H7 (cell line): ENCODE measurements at regions not wholly inside any gene's neighbourhood (a gene's known extent, or its start where the extent isn't known, plus 50 kb on each side); places are given as distances from the start of the nearest gene placed in this dataset.
"Not testable (repeated sequence)": the region's sequence is repeated elsewhere in the genome, so short reads cannot be mapped to it uniquely, and the experiment has no call there.

Experiments
- DNase-seq: peaks from one replicate; pipeline ENCODE4 v3.0.0; 2012
- H3K27me3 ChIP-seq: 2 replicates; pipeline ENCODE4 v1.6.0; 2011; ENCODE audit warnings: mild to moderate bottlenecking, low read length; ENCODE audit not compliant: control insufficient read depth, insufficient read depth
- H3K36me3 ChIP-seq: replicated peaks from 2 replicates; pipeline ENCODE4 v1.5.1; 2011; ENCODE audit warnings: low read length; ENCODE audit not compliant: control insufficient read depth, insufficient read depth
- H3K4me3 ChIP-seq: 2 replicates; pipeline ENCODE4 v1.5.1; 2011; ENCODE audit warnings: low read depth, mild to moderate bottlenecking, control low read depth, low read length, moderate library complexity; ENCODE audit not compliant: insufficient read depth

GRCh38 chr12:75670216-75670615 is 158.8 kb upstream of the KRR1 start:
- Histone ChIP-seq H3K4me3 (no peak overlapping the region), H3K27me3 (no peaks in the 10 kb centered on the region), H3K36me3 (no peaks in the 10 kb centered on the region)
- DNase-seq: no peak

GRCh38 chr12:75666939-75667334 is 155.5 kb upstream of the KRR1 start:
- peak; percentile 1 for DNase-seq
- Histone ChIP-seq H3K27me3 (no peaks in the 10 kb centered on the region), H3K36me3 (no peaks in the 10 kb centered on the region), H3K4me3 (no peak overlapping the region)

- Histone ChIP-seq H3K4me3 (no peak overlapping the region), H3K36me3 (no peaks in the 10 kb centered on the region), H3K27me3 (no peaks in the 10 kb centered on the region)
- peak; percentile 3 for DNase-seq
Measured at GRCh38 chr12:75666126-75666938, 154.9 kb upstream of the KRR1 start.

- DNase-seq: no peak
- Histone ChIP-seq H3K36me3 (no peaks in the 10 kb centered on the region), H3K4me3 (no peak overlapping the region), H3K27me3 (no peaks in the 10 kb centered on the region)
Measured at GRCh38 chr12:75665216-75665615, 153.8 kb upstream of the KRR1 start.

- Histone ChIP-seq H3K4me3 (no peak overlapping the region), H3K36me3 (no peaks in the 10 kb centered on the region), H3K27me3 (no peaks in the 10 kb centered on the region)
- no peak for DNase-seq
Measured at GRCh38 chr12:75662511-75663159, 151.2 kb upstream of the KRR1 start.

GRCh38 chr12:75661908-75662307 is 150.5 kb upstream of the KRR1 start:
- Histone ChIP-seq H3K4me3 (no peak overlapping the region), H3K27me3 (no peaks in the 10 kb centered on the region)
- no peak for DNase-seq

GRCh38 chr12:75660805-75661404 is 149.5 kb upstream of the KRR1 start:
- Histone ChIP-seq H3K4me3 (no peak overlapping the region), H3K36me3 (no peaks in the 10 kb centered on the region), H3K27me3 (no peaks in the 10 kb centered on the region)
- DNase-seq: no peak

More at GRCh38 chr12:75661908-75662307, 150.5 kb upstream of the KRR1 start:
- no peaks in the 10 kb centered on the region for H3K36me3 ChIP-seq

- Histone ChIP-seq H3K36me3 (no peaks in the 10 kb centered on the region), H3K4me3 (no peak overlapping the region), H3K27me3 (no peaks in the 10 kb centered on the region)
- no peak for DNase-seq
Measured at GRCh38 chr12:75660107-75660530, 148.7 kb upstream of the KRR1 start.

- Histone ChIP-seq H3K4me3 (no peak overlapping the region), H3K36me3 (no peaks in the 10 kb centered on the region), H3K27me3 (no peaks in the 10 kb centered on the region)
- DNase-seq: no peak
Measured at GRCh38 chr12:75658901-75659823, 147.8 kb upstream of the KRR1 start.

GRCh38 chr12:75658286-75658685 is 146.9 kb upstream of the KRR1 start:
- no peaks in the 10 kb centered on the region for H3K27me3 ChIP-seq
- no peaks in the 10 kb centered on the region for H3K36me3 ChIP-seq
- DNase-seq: no peak
- no peak overlapping the region for H3K4me3 ChIP-seq

- no peaks in the 10 kb centered on the region for H3K36me3 ChIP-seq
- H3K4me3 ChIP-seq: no peak overlapping the region
- DNase-seq: no peak
- no peaks in the 10 kb centered on the region for H3K27me3 ChIP-seq
Measured at GRCh38 chr12:75657831-75658230, 146.4 kb upstream of the KRR1 start.

- not testable (repeated sequence) for H3K4me3 ChIP-seq, DNase-seq, H3K27me3 ChIP-seq, H3K36me3 ChIP-seq
Measured at GRCh38 chr12:75657354-75657753, 145.9 kb upstream of the KRR1 start.

GRCh38 chr12:75656648-75657047 is 145.2 kb upstream of the KRR1 start:
- Histone ChIP-seq H3K4me3 (no peak overlapping the region), H3K36me3 (no peaks in the 10 kb centered on the region), H3K27me3 (no peaks in the 10 kb centered on the region)
- no peak for DNase-seq

GRCh38 chr12:75656210-75656609 is 144.8 kb upstream of the KRR1 start:
- H3K36me3 ChIP-seq: no peaks in the 10 kb centered on the region
- H3K4me3 ChIP-seq: no peak overlapping the region
- no peak for DNase-seq
- H3K27me3 ChIP-seq: no peaks in the 10 kb centered on the region
